ENCODE measurements at regions not wholly inside any gene's neighbourhood (a gene's known extent, or its start where the extent isn't known, plus 50 kb on each side); places are given as distances from the start of the nearest gene placed in this dataset.

DNA sequence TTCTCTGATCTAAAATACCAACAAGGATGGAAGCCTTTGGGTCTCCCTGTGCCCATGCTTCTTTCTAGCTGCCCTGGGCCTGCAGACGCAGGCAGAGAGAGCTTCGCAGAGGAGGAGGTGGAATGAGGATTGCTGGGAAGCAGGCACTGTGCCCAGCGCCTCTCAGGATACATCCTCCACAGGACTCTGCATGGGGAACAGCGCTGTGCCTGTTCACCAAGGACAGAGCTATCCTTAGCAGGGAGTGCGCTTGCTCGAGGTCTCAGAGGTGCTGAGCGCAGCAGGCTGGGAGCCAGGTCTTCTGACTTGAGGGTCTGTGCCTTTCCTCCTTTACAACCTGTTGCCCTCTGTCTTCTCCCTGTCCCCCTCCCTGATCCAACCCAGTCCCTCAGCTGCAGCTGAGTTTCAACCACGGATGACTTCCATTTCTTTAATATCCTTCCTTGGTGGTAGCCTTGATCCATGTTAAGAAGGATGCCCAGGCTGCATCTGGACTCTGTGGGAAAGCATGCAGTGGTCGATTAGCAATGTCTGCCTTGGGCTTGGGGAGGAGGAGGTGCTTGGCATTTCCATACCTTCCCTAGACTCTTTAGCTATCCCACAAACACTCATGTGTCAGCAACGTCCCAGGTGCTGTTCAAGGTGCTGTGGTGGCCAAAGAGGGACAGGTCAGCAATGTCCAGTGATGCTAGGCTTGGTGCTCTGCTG lies 219.6 kb upstream of the GPR26 start:
- Histone ChIP-seq H3K27ac (no peak overlapping the region), H3K36me3 (replicated peaks) (no peaks in the 10 kb centered on the region), H3K27me3 (replicated peaks) (no peaks in the 10 kb centered on the region), H3K4me3 (ENCODE audit: low read depth, low read length) (no peak overlapping the region)
- no peak for DNase-seq
- TF ChIP-seq, protein P1, sequence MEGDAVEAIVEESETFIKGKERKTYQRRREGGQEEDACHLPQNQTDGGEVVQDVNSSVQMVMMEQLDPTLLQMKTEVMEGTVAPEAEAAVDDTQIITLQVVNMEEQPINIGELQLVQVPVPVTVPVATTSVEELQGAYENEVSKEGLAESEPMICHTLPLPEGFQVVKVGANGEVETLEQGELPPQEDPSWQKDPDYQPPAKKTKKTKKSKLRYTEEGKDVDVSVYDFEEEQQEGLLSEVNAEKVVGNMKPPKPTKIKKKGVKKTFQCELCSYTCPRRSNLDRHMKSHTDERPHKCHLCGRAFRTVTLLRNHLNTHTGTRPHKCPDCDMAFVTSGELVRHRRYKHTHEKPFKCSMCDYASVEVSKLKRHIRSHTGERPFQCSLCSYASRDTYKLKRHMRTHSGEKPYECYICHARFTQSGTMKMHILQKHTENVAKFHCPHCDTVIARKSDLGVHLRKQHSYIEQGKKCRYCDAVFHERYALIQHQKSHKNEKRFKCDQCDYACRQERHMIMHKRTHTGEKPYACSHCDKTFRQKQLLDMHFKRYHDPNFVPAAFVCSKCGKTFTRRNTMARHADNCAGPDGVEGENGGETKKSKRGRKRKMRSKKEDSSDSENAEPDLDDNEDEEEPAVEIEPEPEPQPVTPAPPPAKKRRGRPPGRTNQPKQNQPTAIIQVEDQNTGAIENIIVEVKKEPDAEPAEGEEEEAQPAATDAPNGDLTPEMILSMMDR (IDR thresholded peaks at IDR 0.05; ENCODE audit: low read depth, low read length, missing control alignments) = no peak
- in situ Hi-C loops (cut with HindIII; ENCODE audit: low pct_ligation_motif_present, low sequenced_read_pairs) = no loop called here

DNA sequence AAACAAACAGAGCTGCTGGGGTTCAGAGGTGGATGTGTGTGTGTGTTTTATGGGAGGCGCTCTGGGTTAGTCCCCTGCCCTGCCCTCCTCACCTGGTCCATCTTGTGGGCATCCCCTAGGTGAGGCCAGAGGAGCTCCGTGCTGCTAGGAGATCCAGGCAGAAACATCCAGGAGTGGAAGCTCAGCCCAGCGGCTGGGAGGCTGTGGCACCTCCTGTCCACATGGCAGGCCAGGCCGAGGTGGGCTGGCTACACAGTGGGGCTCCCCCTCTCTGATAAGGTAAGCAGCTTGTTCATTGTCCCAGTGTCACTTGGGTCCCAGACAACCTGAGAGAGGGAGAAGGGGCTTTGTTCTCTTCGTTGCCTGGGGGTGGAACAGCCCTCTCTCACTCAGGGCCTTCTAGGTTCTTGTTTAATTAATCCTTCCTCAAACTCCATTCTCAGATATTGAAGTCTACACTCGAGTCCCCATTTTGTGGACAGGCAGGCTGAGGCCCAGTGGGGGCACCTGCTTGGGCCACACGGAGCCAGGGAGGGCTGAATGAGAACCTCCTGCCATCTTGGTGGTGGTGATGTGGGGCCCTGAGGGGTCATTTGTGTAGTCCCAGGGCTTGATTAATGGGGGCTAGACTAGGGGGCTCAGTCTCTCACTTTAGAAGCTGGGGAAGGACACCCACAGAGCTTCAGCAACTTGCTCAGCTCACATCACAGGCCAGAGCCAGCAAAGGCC lies 216.8 kb upstream of the GPR26 start:
- Histone ChIP-seq H3K4me3 (ENCODE audit: low read depth, low read length) (no peak overlapping the region), H3K27ac (no peak overlapping the region), H3K27me3 (replicated peaks) (no peaks in the 10 kb centered on the region), H3K36me3 (replicated peaks) (no peaks in the 10 kb centered on the region)
- DNase-seq = no peak
- TF ChIP-seq, protein P1 (IDR thresholded peaks at IDR 0.05; ENCODE audit: low read depth, low read length, missing control alignments) = no peak
- in situ Hi-C loops (cut with HindIII; ENCODE audit: low pct_ligation_motif_present, low sequenced_read_pairs) = no loop called here

DNA sequence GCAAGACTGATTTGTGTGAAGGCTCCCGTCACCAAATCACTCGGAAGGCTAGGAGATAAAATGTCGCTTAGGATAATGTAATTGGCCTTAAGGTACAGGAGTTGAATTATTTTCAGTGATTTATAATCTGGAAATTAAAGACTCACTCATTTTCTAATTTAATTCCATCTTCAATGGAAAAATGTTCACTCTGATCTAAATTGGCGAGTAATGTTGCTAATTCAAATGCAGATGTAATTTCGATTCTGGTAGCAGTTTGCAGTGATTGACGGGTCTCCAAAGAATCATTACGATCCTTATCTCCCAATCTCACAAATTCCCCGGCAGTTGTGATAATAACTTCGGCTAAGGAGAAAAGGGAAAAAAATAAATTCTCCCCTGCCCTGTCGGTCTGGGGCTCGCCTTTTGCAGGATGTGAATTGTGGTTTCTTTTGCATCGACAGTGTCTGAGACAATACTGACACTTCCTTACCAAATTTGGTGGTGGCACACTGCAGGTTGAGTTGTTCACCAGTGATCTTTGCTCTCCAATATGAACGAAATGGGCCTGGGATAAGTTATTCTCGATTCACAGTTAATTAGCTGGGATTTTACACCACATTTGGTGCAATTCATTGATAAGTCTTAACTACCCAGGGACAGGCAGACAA lies 215.1 kb upstream of the GPR26 start:
- H3K27ac ChIP-seq = no peak overlapping the region
- TF ChIP-seq, protein P1 (IDR thresholded peaks at IDR 0.05; ENCODE audit: low read depth, low read length, missing control alignments) = no peak
- DNase-seq = no peak
- H3K36me3 ChIP-seq (replicated peaks) = no peaks in the 10 kb centered on the region
- H3K4me3 ChIP-seq (ENCODE audit: low read depth, low read length) = no peak overlapping the region
- H3K27me3 ChIP-seq (replicated peaks) = no peaks in the 10 kb centered on the region
- in situ Hi-C loops (cut with HindIII; ENCODE audit: low pct_ligation_motif_present, low sequenced_read_pairs) = no loop called here

DNA sequence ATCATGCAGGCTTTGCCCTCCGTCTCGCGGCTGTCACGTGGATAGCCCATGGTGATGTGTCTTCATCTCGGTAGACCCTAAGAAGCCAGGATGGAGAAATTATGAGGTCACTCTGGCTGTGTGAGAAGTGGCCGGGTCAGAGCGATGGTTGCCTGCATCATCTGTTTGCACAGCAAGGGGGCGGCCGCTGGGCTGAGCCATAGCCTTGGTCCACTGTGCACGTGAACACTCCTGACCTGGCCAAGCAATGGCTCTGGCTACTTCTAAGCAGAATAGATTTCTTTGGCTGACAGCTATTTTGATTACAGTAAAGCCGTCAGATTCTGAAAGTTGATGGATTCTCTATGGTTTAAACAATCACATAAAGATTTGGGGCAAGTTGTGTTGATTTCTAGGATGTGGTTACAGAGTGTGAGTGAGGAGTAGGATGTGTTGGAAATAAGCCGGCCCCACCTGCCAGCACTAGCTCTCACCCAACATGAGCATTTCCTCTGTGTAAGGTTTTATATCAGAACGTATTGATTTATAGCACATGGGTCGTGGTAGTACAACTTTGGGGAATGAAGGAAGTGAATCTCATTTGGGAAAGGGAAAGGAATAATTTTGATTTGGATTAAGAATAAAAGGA lies 214.4 kb upstream of the GPR26 start:
- TF ChIP-seq, protein P1 (IDR thresholded peaks at IDR 0.05; ENCODE audit: low read depth, low read length, missing control alignments) = no peak
- Histone ChIP-seq H3K36me3 (replicated peaks) (no peaks in the 10 kb centered on the region), H3K4me3 (ENCODE audit: low read depth, low read length) (no peak overlapping the region), H3K27ac (no peak overlapping the region), H3K27me3 (replicated peaks) (no peaks in the 10 kb centered on the region)
- in situ Hi-C loops (cut with HindIII; ENCODE audit: low pct_ligation_motif_present, low sequenced_read_pairs) = no loop called here
- no peak for DNase-seq

DNA sequence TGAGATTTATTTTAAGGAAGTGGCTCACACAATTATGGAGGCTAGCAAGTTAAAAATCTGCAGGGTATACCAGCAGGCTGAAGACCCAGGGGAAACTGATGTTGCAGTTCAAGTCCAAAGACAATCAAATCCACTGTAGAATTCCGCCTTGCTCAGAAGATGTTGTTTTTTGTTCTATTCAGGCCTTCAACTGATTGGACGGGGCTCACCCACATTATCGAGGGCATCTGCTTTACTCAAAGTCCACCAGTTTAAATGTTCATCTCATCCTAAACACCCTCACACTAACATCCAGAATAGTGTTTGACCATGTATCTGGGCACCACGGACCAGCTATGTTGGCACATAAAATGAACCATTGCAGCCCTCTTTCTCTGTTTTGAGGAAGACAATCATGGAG lies 211.2 kb upstream of the GPR26 start:
- TF ChIP-seq, protein P1 (IDR thresholded peaks at IDR 0.05; ENCODE audit: low read depth, low read length, missing control alignments) = no peak
- no peaks in the 10 kb centered on the region for H3K36me3 ChIP-seq (replicated peaks)
- no peak overlapping the region for H3K27ac ChIP-seq
- H3K27me3 ChIP-seq (replicated peaks) = no peaks in the 10 kb centered on the region
- in situ Hi-C loops (cut with HindIII; ENCODE audit: low pct_ligation_motif_present, low sequenced_read_pairs) = no loop called here
- no peak overlapping the region for H3K4me3 ChIP-seq (ENCODE audit: low read depth, low read length)
- DNase-seq = no peak

All from brain microvascular endothelial cell (primary cell).